Neural crest cell (in vitro differentiated cells): ENCODE measurements at regions not wholly inside any gene's neighbourhood (a gene's known extent, or its start where the extent isn't known, plus 50 kb on each side); places are given as distances from the start of the nearest gene placed in this dataset.

Experiments
- DNase-seq: peaks from one replicate; pipeline ENCODE4 v3.0.0; 2021; ENCODE audit warnings: low read depth, mixed read lengths, low spot score
- H3K27ac Mint-ChIP-seq: one replicate; pipeline ENCODE4 v1.8.0; 2021; ENCODE audit warnings: mild to moderate bottlenecking, mixed read lengths; ENCODE audit not compliant: unreplicated experiment
- H3K27me3 Mint-ChIP-seq: 2 replicates; pipeline ENCODE4 v1.8.0; 2021; ENCODE audit warnings: low read depth, mild to moderate bottlenecking, mixed read lengths
- H3K36me3 Mint-ChIP-seq: 2 replicates; pipeline ENCODE4 v1.8.0; 2021; ENCODE audit warnings: low read depth, mild to moderate bottlenecking, mixed read lengths
- H3K4me1 Mint-ChIP-seq: 2 replicates; pipeline ENCODE4 v1.8.0; 2021; ENCODE audit warnings: mixed read lengths
- H3K4me3 Mint-ChIP-seq: one replicate; pipeline ENCODE4 v1.8.0; 2021; ENCODE audit warnings: mild to moderate bottlenecking, mixed read lengths
- H3K9me3 Mint-ChIP-seq: 2 replicates; pipeline ENCODE4 v1.8.0; 2021; ENCODE audit warnings: mixed read lengths
- CTCF ChIP-seq: fragments of 200-600 bp; sonication (generic); conservative IDR thresholded peaks from 2 replicates; pipeline ENCODE4 v1.5.0; 2021; ENCODE audit warnings: antibody characterized with exemption, mild to moderate bottlenecking

GRCh38 chr7:115252461-115252860, 330.6 kb downstream of the MDFIC start:
- Mint-ChIP-seq H3K9me3 (no peaks in the 10 kb centered on the region), H3K36me3 (no peaks in the 10 kb centered on the region), H3K27me3 (no peaks in the 10 kb centered on the region), H3K27ac (no peak overlapping the region), H3K4me3 (no peak overlapping the region), H3K4me1 (no peaks in the 10 kb centered on the region)
- no peak for TF ChIP-seq CTCF
- DNase-seq: no peak

GRCh38 chr7:115249080-115249479, 327.2 kb downstream of the MDFIC start:
- no peak for DNase-seq
- Mint-ChIP-seq H3K9me3 (no peaks in the 10 kb centered on the region), H3K27ac (no peak overlapping the region), H3K4me3 (no peak overlapping the region), H3K27me3 (no peaks in the 10 kb centered on the region), H3K4me1 (no peaks in the 10 kb centered on the region), H3K36me3 (no peaks in the 10 kb centered on the region)
- TF ChIP-seq CTCF: no peak

- no peak for TF ChIP-seq CTCF
- no peaks in the 10 kb centered on the region for H3K4me1 Mint-ChIP-seq
- no peaks in the 10 kb centered on the region for H3K36me3 Mint-ChIP-seq
- H3K9me3 Mint-ChIP-seq: peaks cover 3% of the 10 kb centered on the region
- H3K4me3 Mint-ChIP-seq: no peak overlapping the region
- no peak for DNase-seq
- no peak overlapping the region for H3K27ac Mint-ChIP-seq
- H3K27me3 Mint-ChIP-seq: no peaks in the 10 kb centered on the region
Observed at GRCh38 chr7:115241151-115241550, 319.3 kb downstream of the MDFIC start.

GRCh38 chr7:115240242-115240641, 318.3 kb downstream of the MDFIC start:
- Mint-ChIP-seq H3K27ac (no peak overlapping the region), H3K36me3 (no peaks in the 10 kb centered on the region), H3K4me3 (no peak overlapping the region), H3K27me3 (no peaks in the 10 kb centered on the region), H3K4me1 (no peaks in the 10 kb centered on the region), H3K9me3 (peaks cover 6% of the 10 kb centered on the region)
- no peak for TF ChIP-seq CTCF
- DNase-seq: no peak

GRCh38 chr7:115235075-115235474, 313.2 kb downstream of the MDFIC start:
- TF ChIP-seq CTCF: no peak
- Mint-ChIP-seq H3K9me3 (peaks cover 6% of the 10 kb centered on the region), H3K36me3 (no peaks in the 10 kb centered on the region), H3K27ac (no peak overlapping the region), H3K4me3 (no peak overlapping the region), H3K27me3 (no peaks in the 10 kb centered on the region), H3K4me1 (peaks cover 6% of the 10 kb centered on the region)
- no peak for DNase-seq

- peaks cover 6% of the 10 kb centered on the region for H3K4me1 Mint-ChIP-seq
- no peak overlapping the region for H3K4me3 Mint-ChIP-seq
- no peaks in the 10 kb centered on the region for H3K27me3 Mint-ChIP-seq
- H3K9me3 Mint-ChIP-seq: peaks cover 6% of the 10 kb centered on the region
- H3K36me3 Mint-ChIP-seq: no peaks in the 10 kb centered on the region
- H3K27ac Mint-ChIP-seq: no peak overlapping the region
- TF ChIP-seq CTCF: no peak
- no peak for DNase-seq
Observed at GRCh38 chr7:115233809-115234208, 311.9 kb downstream of the MDFIC start.
